H1 (cell line): ENCODE measurements at regions not wholly inside any gene's neighbourhood (a gene's known extent, or its start where the extent isn't known, plus 50 kb on each side); places are given as distances from the start of the nearest gene placed in this dataset.

Source experiments
- CTCF ChIP-seq, 3 experiments: IDR thresholded peaks; 1 replicate in 2 of 3; 2 replicates in 1 of 3; pipeline versions ENCODE4 v1.5.1 to v1.6.1; 2011; ENCODE audit warnings: low read length in 3 of 3, mild to moderate bottlenecking in 3 of 3, inconsistent platforms in 2 of 3, low read depth in 1 of 3, moderate library complexity in 1 of 3; ENCODE audit not compliant: insufficient read depth in 1 of 3; ENCODE audit errors: control extremely low read depth in 1 of 3
- EGR1 ChIP-seq: IDR thresholded peaks from 2 replicates; pipeline ENCODE4 v1.6.1; 2011; ENCODE audit warnings: low read depth, low read length, borderline replicate concordance
- NRF1 ChIP-seq: IDR thresholded peaks from 2 replicates; pipeline ENCODE4 v1.6.1; 2011; ENCODE audit warnings: mild to moderate bottlenecking, low read depth, low read length, improper control_type of control experiment
- SP2 ChIP-seq: IDR thresholded peaks from 2 replicates; pipeline ENCODE4 v1.6.1; 2012; ENCODE audit warnings: mild to moderate bottlenecking, low read length, inconsistent platforms

GRCh38 chr2:217294818-217295217, 435.0 kb upstream of the TNP1 start:
- TF ChIP-seq CTCF (IDR thresholded peaks at IDR 0.05; ENCODE audit: control extremely low read depth in 1 of 3, insufficient read depth in 1 of 3, low read depth in 1 of 3, low read length in 3 of 3) (no peak), EGR1 (no peak), SP2 (no peak), NRF1 (no peak)
